ENCODE measurements at regions not wholly inside any gene's neighbourhood (a gene's known extent, or its start where the extent isn't known, plus 50 kb on each side); places are given as distances from the start of the nearest gene placed in this dataset.

DNA sequence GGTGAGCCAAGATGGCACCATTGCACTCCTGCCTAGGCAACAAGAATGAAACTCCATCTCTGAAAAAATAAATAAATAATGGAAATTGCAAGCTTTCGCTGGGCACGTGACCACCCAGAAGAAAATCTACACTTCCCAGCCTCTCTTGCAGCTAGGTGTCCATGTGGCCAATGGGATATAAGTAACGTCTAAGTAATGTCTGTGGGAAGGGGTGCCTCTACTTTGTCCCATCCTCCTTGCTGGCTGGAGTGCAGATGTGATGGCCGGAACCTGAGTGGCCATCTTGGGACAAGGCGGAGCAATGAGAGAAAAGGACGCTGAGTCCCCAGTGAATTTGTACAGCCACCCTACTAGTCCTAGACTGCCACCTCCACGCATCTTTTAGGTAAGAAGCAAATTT, 99.8 kb upstream of the PTPN1 start:
- no peaks in the 10 kb centered on the region for H3K79me2 ChIP-seq (ENCODE audit: control insufficient read depth, insufficient read depth, low read length)
- H3K27ac ChIP-seq (ENCODE audit: insufficient read depth, low read depth, low read length) = no peak overlapping the region
- no peak overlapping the region for H2AFZ ChIP-seq (ENCODE audit: low read depth, low read length)
- dilution Hi-C loops (cut with MboI; ENCODE audit: extremely low pct_ligation_motif_present, low sequenced_read_pairs) = no loop called here
- ChIA-PET CTCF (interaction anchor here (0.7 kb wide), 1 partner anchor 24 kb away, joined by 3 read pairs; no protein-coding TSS in a partner anchor), POLR2A (no interaction called here)
- no peaks in the 10 kb centered on the region for H3K4me1 ChIP-seq (ENCODE audit: control insufficient read depth, extremely low read depth, insufficient read depth, low read length)
- H3K4me3 ChIP-seq (replicated peaks in 1 of 3; ENCODE audit: insufficient read depth in 1 of 3, low read depth in 1 of 3, low read length in 3 of 3) = no peak overlapping the region
- TF ChIP-seq, protein P1, sequence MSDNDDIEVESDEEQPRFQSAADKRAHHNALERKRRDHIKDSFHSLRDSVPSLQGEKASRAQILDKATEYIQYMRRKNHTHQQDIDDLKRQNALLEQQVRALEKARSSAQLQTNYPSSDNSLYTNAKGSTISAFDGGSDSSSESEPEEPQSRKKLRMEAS (IDR thresholded peaks at IDR 0.05; ENCODE audit: insufficient read depth, insufficient read length) = no peak
- TF ChIP-seq MYC (IDR thresholded peaks at IDR 0.05; ENCODE audit: low read depth, low read length) (no peak), POLR2A (IDR thresholded peaks at IDR 0.05; ENCODE audit: low read depth, low read length) (no peak), EZH2 (IDR thresholded peaks at IDR 0.05; ENCODE audit: borderline replicate concordance, low read depth, low read length, severe bottlenecking) (no peak), POLR2AphosphoS5 (IDR thresholded peaks at IDR 0.05; ENCODE audit: insufficient read depth, low read depth, low read length) (no peak), FOS (IDR thresholded peaks at IDR 0.05; ENCODE audit: borderline replicate concordance, insufficient read depth, low read length) (no peak), GATA2 (IDR thresholded peaks at IDR 0.05; ENCODE audit: insufficient read depth, insufficient read length, low read depth, low read length) (no peak), JUN (IDR thresholded peaks at IDR 0.05; ENCODE audit: borderline replicate concordance, insufficient read depth, insufficient read length, low read depth) (no peak)
- TF ChIP-seq, protein P2, sequence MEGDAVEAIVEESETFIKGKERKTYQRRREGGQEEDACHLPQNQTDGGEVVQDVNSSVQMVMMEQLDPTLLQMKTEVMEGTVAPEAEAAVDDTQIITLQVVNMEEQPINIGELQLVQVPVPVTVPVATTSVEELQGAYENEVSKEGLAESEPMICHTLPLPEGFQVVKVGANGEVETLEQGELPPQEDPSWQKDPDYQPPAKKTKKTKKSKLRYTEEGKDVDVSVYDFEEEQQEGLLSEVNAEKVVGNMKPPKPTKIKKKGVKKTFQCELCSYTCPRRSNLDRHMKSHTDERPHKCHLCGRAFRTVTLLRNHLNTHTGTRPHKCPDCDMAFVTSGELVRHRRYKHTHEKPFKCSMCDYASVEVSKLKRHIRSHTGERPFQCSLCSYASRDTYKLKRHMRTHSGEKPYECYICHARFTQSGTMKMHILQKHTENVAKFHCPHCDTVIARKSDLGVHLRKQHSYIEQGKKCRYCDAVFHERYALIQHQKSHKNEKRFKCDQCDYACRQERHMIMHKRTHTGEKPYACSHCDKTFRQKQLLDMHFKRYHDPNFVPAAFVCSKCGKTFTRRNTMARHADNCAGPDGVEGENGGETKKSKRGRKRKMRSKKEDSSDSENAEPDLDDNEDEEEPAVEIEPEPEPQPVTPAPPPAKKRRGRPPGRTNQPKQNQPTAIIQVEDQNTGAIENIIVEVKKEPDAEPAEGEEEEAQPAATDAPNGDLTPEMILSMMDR (IDR thresholded peaks at IDR 0.05; ENCODE audit: extremely low read depth in 1 of 2, insufficient read depth in 1 of 2, low read depth in 1 of 2, low read length in 2 of 2) = no peak
- FAIRE-seq = no peak
- DNase-seq (ENCODE audit: low read depth, low spot score) = no peak
- H3K36me3 ChIP-seq (ENCODE audit: control insufficient read depth in 2 of 2, extremely low read depth in 1 of 2, insufficient read depth in 2 of 2, low read length in 2 of 2) = no peaks in the 10 kb centered on the region
- H3K4me2 ChIP-seq (ENCODE audit: insufficient read depth, low read length) = no peak overlapping the region
- peaks cover 2 to 6% of the 10 kb centered on the region in 2 experiments for H3K27me3 ChIP-seq (ENCODE audit: control insufficient read depth in 2 of 2, insufficient read depth in 2 of 2, low read length in 2 of 2)
- no peaks in the 10 kb centered on the region for H4K20me1 ChIP-seq (replicated peaks; ENCODE audit: control insufficient read depth, extremely low read depth, insufficient read depth, low read length)
- intact Hi-C loops (cut with micrococcal nuclease) = no loop called here
- H3K9me1 ChIP-seq (replicated peaks; ENCODE audit: control insufficient read depth, extremely low read depth, insufficient read depth, low read length) = no peaks in the 10 kb centered on the region
- H3K9ac ChIP-seq (replicated peaks; ENCODE audit: extremely low read depth, insufficient read depth, low read length) = no peak overlapping the region
- no peaks in the 10 kb centered on the region for H3K9me3 ChIP-seq (replicated peaks; ENCODE audit: control insufficient read depth, insufficient read depth, low read length)
- BruUV-seq (replicated peaks) = no TSS peak

All from endothelial cell of umbilical vein (primary cell).